GM21515 (cell line): ENCODE measurements at regions not wholly inside any gene's neighbourhood (a gene's known extent, or its start where the extent isn't known, plus 50 kb on each side); places are given as distances from the start of the nearest gene placed in this dataset.
"Not testable (repeated sequence)": the region's sequence is repeated elsewhere in the genome, so short reads cannot be mapped to it uniquely, and the experiment has no call there.

Experiments used
- ATAC-seq: cut with Tn5 transposase; IDR thresholded peaks from one replicate; pipeline ENCODE4 v1.9.1; 2021; ENCODE audit not compliant: unreplicated experiment

GRCh38 chr1:169048043-169048442 is 58.4 kb upstream of the ATP1B1 start:
- no peak for ATAC-seq

DNA sequence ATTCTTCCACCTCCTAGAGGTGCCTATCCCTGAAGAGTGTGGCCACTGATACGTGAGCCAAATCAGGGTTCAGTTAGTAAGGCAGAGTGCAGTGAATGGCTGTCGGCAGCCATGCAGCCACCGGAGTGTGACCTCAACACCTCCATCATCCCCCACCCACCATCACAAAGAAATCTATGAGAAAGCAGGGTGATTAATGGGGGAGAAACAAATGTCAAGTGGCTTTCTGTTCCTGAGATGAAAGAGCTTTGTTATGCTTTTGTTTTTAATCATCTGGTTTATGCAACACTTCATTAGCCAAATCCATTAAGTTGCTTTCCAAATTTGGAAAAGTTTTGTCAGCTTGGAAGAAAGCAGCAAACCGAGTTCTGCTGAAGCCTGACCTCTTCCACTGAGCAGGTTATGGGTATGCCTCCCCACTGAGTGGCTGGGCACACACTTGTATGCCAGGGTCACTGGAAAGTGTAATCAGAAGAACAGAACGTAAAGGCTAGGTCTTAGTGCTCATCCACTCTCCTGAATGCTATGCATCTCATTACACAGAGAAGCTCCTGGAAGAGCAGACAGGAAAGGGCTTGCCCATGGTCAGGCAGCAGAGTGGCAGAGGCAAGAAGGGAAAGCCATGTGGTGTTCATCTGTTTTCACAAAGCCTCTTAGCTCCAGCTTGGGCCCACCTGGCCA is 57.1 kb upstream of the ATP1B1 start:
- ATAC-seq = no peak

DNA sequence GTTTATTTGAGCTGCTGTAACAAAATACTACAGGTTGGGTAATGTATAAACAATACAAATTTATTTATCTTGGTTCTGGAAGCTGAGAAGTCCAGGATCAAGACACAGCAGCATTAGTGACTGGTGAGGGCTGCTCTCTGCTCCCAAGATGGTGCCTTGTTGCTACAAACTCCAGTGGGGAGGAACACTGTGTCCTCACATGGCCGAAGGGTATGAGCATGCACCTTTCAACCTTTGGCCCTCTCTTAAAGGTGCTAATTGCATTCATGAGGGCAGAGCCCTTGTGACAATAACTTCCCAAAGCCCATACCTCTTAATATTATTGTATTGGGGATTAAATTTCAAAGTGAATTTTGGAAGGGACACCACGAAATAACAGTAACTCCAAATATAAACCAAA is 55.3 kb upstream of the ATP1B1 start:
- ATAC-seq = no peak

DNA sequence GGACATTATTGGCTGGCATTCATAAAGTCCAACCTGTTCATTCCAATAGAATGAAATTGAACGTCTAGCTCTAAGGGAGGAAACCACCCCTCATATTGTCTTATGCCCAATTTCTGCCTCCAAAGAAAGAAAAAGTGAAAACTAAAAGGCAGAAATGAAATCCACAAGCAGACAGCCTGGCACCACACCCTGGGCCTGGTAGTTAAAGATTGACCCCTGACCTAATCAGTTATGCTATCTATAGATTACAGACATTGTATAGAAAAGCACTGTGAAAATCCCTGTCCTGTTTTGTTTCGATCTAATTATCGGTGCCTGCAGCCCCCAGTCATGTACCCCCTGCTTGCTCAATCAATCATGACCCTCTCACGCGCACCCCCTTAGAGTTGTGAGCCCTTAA is 54.3 kb upstream of the ATP1B1 start:
- not testable (repeated sequence) for ATAC-seq

- ATAC-seq = no peak
Measured at GRCh38 chr1:169052727-169053126, 53.8 kb upstream of the ATP1B1 start.

- no peak for ATAC-seq
Measured at GRCh38 chr1:169053196-169053595, 53.3 kb upstream of the ATP1B1 start.
